HG03354 (cell line): ENCODE measurements at regions not wholly inside any gene's neighbourhood (a gene's known extent, or its start where the extent isn't known, plus 50 kb on each side); places are given as distances from the start of the nearest gene placed in this dataset.

Experiments used
- ATAC-seq: cut with Tn5 transposase; IDR thresholded peaks from one replicate; pipeline ENCODE4 v1.9.1; 2021; ENCODE audit warnings: mild to moderate bottlenecking; ENCODE audit not compliant: unreplicated experiment, poor library complexity, severe bottlenecking

DNA sequence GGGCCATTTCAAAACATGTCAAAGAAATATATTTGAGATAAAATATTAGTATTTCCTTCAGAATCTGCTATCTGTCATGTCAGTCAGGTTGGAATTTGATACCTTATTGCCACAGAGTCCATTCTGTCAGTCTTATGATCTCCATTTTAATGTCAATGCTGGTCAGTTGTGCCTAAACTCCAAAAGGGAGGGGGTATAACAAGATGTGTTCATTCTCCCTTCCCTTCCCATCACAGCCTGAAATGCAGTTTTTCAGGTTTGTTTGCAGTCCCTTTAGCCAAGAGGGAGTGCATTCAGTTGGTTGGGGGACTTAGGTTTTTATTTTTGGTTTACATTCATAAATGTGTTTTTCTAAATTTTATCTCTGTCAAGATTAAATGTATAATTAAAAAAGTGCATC lies 59.8 kb upstream of the INHBA start:
- ATAC-seq: no peak

GRCh38 chr7:41760293-41760692 lies 57.4 kb upstream of the INHBA start:
- ATAC-seq: no peak

GRCh38 chr7:41758321-41758720 lies 55.4 kb upstream of the INHBA start:
- ATAC-seq: no peak

GRCh38 chr7:41756650-41757182 lies 53.8 kb upstream of the INHBA start:
- no peak for ATAC-seq

- no peak for ATAC-seq
These were observed 52.2 kb upstream of the INHBA start for GRCh38 chr7:41755096-41755495.

- ATAC-seq: no peak
These were observed 51.2 kb upstream of the INHBA start for GRCh38 chr7:41754046-41754445.
